ENCODE measurements at regions not wholly inside any gene's neighbourhood (a gene's known extent, or its start where the extent isn't known, plus 50 kb on each side); places are given as distances from the start of the nearest gene placed in this dataset.

DNA sequence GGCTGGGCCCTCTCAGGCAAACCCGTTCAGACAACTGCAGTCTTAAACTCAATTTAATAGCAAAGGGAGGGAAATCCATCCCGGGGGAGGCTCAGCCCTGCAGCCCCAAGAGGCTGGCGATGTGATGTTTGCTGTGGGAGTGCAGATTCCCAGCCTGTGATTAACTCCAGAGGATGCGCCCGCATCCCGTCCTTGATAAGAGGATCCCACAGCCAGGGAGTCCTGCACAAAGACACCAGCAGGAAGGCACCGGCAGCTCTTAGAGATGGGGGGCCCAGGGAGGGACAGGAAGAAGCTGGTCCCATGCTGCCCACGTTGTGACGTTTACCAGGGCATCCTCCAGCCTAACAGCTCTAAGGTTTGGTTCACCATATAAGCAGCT, 64.7 kb downstream of the MRPL36 start:
- 38 to 43% methylated on average over 9 of the region's 9 CpGs for WGBS, 2 donors
- Histone ChIP-seq H3K27me3 (no peaks in the 10 kb centered on the region), H3K36me3 (no peaks in the 10 kb centered on the region), H3K27ac (no peak overlapping the region), H3K4me3 (no peak overlapping the region), H3K4me1 (no peaks in the 10 kb centered on the region), H3K9me3 (no peaks in the 10 kb centered on the region)
- FAIRE-seq (no peak), DNase-seq (no peak), ATAC-seq (no peak)
- TF ChIP-seq, protein P1, sequence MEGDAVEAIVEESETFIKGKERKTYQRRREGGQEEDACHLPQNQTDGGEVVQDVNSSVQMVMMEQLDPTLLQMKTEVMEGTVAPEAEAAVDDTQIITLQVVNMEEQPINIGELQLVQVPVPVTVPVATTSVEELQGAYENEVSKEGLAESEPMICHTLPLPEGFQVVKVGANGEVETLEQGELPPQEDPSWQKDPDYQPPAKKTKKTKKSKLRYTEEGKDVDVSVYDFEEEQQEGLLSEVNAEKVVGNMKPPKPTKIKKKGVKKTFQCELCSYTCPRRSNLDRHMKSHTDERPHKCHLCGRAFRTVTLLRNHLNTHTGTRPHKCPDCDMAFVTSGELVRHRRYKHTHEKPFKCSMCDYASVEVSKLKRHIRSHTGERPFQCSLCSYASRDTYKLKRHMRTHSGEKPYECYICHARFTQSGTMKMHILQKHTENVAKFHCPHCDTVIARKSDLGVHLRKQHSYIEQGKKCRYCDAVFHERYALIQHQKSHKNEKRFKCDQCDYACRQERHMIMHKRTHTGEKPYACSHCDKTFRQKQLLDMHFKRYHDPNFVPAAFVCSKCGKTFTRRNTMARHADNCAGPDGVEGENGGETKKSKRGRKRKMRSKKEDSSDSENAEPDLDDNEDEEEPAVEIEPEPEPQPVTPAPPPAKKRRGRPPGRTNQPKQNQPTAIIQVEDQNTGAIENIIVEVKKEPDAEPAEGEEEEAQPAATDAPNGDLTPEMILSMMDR (IDR thresholded peaks at IDR 0.05) = no peak
- intact Hi-C loops (cut with DNase I) = loop anchor here in 1 of 3 donors (10.0 kb wide), 1 partner anchor 280 kb away; no protein-coding TSS in a partner anchor

- ATAC-seq = no peak
- 60 to 77% methylated on average over 18 of the region's 18 CpGs for WGBS, 2 donors
- TF ChIP-seq, protein P1 (IDR thresholded peaks at IDR 0.05) = no peak
- Histone ChIP-seq H3K27ac (no peak overlapping the region), H3K4me1 (no peaks in the 10 kb centered on the region), H3K9me3 (no peaks in the 10 kb centered on the region), H3K27me3 (no peaks in the 10 kb centered on the region), H3K4me3 (no peak overlapping the region), H3K36me3 (no peaks in the 10 kb centered on the region)
- no peak for FAIRE-seq
- DNase-seq = peak in 1 of 6 donors; percentile 47
- intact Hi-C loops (cut with DNase I) = loop anchor here in 1 of 3 donors (10.0 kb wide), 1 partner anchor 280 kb away; no protein-coding TSS in a partner anchor
Observed at GRCh38 chr5:1734271-1734907, 65.2 kb downstream of the MRPL36 start.

DNA sequence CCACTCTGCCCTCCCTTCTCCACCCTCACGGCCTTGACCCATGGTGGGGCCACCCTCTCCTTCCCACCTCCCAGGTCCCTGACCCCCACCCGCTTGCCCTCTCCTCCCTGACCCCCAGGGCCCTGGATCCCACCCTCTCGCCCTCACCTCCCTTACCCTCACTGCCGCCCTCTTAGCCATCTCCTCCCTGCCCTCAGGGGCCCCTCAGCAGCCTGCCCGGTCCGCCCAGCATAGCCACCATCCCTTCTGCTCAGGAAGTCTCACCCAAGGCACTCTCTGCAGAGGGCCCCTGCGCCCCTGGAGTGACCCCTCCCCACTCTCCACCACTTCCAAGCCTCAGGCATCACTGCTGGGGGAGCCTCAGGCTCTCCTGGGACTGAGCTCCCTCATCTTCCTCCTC, 66.3 kb downstream of the MRPL36 start:
- H3K36me3 ChIP-seq = no peaks in the 10 kb centered on the region
- no peaks in the 10 kb centered on the region for H3K27me3 ChIP-seq
- no peaks in the 10 kb centered on the region for H3K9me3 ChIP-seq
- no peak overlapping the region for H3K4me3 ChIP-seq
- no peak for ATAC-seq
- intact Hi-C loops (cut with DNase I) = loop anchor here in 1 of 3 donors (10.0 kb wide), 1 partner anchor 281 kb away; no protein-coding TSS in a partner anchor
- 66 to 75% methylated on average over 6 to 7 of the region's 7 CpGs for WGBS, 2 donors
- H3K4me1 ChIP-seq = no peaks in the 10 kb centered on the region
- peak in 1 of 6 donors; percentile 26 for DNase-seq
- no peak overlapping the region for H3K27ac ChIP-seq
- TF ChIP-seq, protein P1 (IDR thresholded peaks at IDR 0.05) = no peak
- FAIRE-seq = no peak

DNA sequence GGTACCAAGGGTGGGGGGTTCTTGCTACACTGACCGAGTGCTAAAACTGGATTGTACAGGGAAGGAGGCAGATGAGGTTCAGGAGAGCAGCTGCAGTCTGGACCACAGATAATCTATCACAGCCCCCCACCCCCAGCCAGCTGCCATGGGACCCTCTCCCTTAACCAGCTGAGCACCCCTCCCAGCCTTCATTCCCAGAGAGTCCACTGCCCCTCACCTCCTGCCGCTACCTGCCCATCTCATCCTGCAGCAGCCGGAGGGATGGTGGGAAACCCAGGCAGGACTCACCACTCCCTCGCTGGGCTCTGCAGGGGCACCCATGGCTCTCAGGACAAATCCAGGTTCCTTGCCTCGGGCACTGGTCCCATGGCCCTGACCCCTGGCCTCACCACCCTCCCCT, 66.7 kb downstream of the MRPL36 start:
- Histone ChIP-seq H3K36me3 (no peaks in the 10 kb centered on the region), H3K4me1 (no peaks in the 10 kb centered on the region), H3K27me3 (no peaks in the 10 kb centered on the region), H3K4me3 (no peak overlapping the region), H3K9me3 (no peaks in the 10 kb centered on the region), H3K27ac (no peak overlapping the region)
- no peak for ATAC-seq
- no peak for FAIRE-seq
- TF ChIP-seq, protein P1 (IDR thresholded peaks at IDR 0.05) = no peak
- 62 to 97% methylated on average over 5 of the region's 5 CpGs for WGBS, 2 donors
- intact Hi-C loops (cut with DNase I) = loop anchor here in 1 of 3 donors (10.0 kb wide), 1 partner anchor 282 kb away; no protein-coding TSS in a partner anchor
- no peak for DNase-seq
